HepG2 (cell line): ENCODE measurements at regions not wholly inside any gene's neighbourhood (a gene's known extent, or its start where the extent isn't known, plus 50 kb on each side); places are given as distances from the start of the nearest gene placed in this dataset.

Experiments
- ATAC-seq: fragments of 200-7000 bp; cut with Tn5 transposase; 3 replicates; pipeline ENCODE4 v1.9.1; 2020; ENCODE audit warnings: mild to moderate bottlenecking, moderate library complexity
- BruUV-seq: library from RNA; stranded (reverse); fragments of 400-500 nt; replicated peaks from 2 replicates; lab custom pipeline; 2021; lab: Mats Ljungman, UMichigan
- CTCF ChIA-PET: fragments of 300-600 bp; formaldehyde crosslinking; extraction: SDS; loops from one replicate; lab custom pipeline; 2021; ENCODE audit warnings: low total read pairs, inconsistent platforms, low intra/inter-chr PET ratio; lab: Yijun Ruan, JAX
- POLR2A ChIA-PET: fragments of 350-600 bp; sonication (Branson Sonifier 250); formaldehyde crosslinking; loops from one replicate; lab custom pipeline; 2020; ENCODE audit warnings: antibody characterized with exemption, inconsistent platforms; lab: Yijun Ruan, JAX
- DNase-seq: peaks from one replicate; pipeline ENCODE4 v3.0.0-alpha.2; 2015; ENCODE audit warnings: low spot score
- FAIRE-seq: peaks from 3 replicates; lab custom pipeline; 2011; peaks lifted over from hg19 to GRCh38; lab: Jason Lieb, UNC
- H2AFZ ChIP-seq: one replicate; pipeline ENCODE4 v1.6.1; 2011; ENCODE audit warnings: low read length, inconsistent platforms
- H3K27ac ChIP-seq: fragments of 300-600 bp; 3 replicates; pipeline ENCODE4 v1.8.0; 2011; ENCODE audit warnings: mixed run types, mild to moderate bottlenecking, mixed read lengths, low read length, inconsistent platforms; ENCODE audit not compliant: insufficient read depth; ENCODE audit errors: extremely low read length
- H3K27me3 ChIP-seq, 2 experiments: fragments of 200-600 bp in 1 of 2; 2 replicates in 1 of 2; 3 replicates in 1 of 2; pipeline versions ENCODE4 v1.6.0 to v1.8.0; 2011; ENCODE audit warnings: low read length in 2 of 2, mild to moderate bottlenecking in 2 of 2, moderate library complexity in 2 of 2, inconsistent platforms in 1 of 2; ENCODE audit not compliant: insufficient read depth in 2 of 2, control insufficient read depth in 1 of 2
- H3K36me3 ChIP-seq, 2 experiments: fragments of 200-600 bp in 1 of 2; replicated peaks in 1 of 2; 2 replicates in 1 of 2; 3 replicates in 1 of 2; pipeline versions ENCODE4 v1.5.1 to v1.8.0; 2011; ENCODE audit warnings: low read length in 2 of 2, inconsistent platforms in 1 of 2; ENCODE audit not compliant: insufficient read depth in 2 of 2, control insufficient read depth in 1 of 2
- H3K4me1 ChIP-seq: 2 replicates; pipeline ENCODE4 v1.5.1; 2012; ENCODE audit warnings: low read length, inconsistent platforms; ENCODE audit not compliant: insufficient read depth
- H3K4me2 ChIP-seq: 2 replicates; pipeline ENCODE4 v1.6.0; 2011; ENCODE audit warnings: low read depth, low read length, inconsistent platforms
- H3K4me3 ChIP-seq, 3 experiments: fragments of 200-600 bp in 1 of 3; sonication (generic), shearing (Covaris generic) in 1 of 3; replicated peaks in 1 of 3; 2 replicates each; pipeline ENCODE4 v1.5.1; 2011 to 2016; ENCODE audit warnings: low read length in 3 of 3, inconsistent platforms in 2 of 3, low read depth in 2 of 3, mild to moderate bottlenecking in 2 of 3, control low read depth in 1 of 3, mixed read lengths in 1 of 3; ENCODE audit not compliant: insufficient read depth in 1 of 3
- H3K79me2 ChIP-seq: one replicate; pipeline ENCODE4 v1.6.1; 2011; ENCODE audit warnings: low read length, inconsistent platforms; ENCODE audit not compliant: insufficient read depth
- H3K9ac ChIP-seq: 2 replicates; pipeline ENCODE4 v1.6.0; 2011; ENCODE audit warnings: mild to moderate bottlenecking, low read depth, low read length, inconsistent platforms; ENCODE audit not compliant: insufficient read depth
- H3K9me3 ChIP-seq: 2 replicates; pipeline ENCODE4 v1.5.1; 2012; ENCODE audit warnings: mild to moderate bottlenecking, low read length
- H4K20me1 ChIP-seq: 2 replicates; pipeline ENCODE4 v1.6.0; 2011; ENCODE audit warnings: inconsistent platforms, mild to moderate bottlenecking, low read length, moderate library complexity; ENCODE audit not compliant: insufficient read depth
- EZH2 ChIP-seq: conservative IDR thresholded peaks from 2 replicates; pipeline ENCODE4 v1.6.1; 2012; ENCODE audit warnings: mild to moderate bottlenecking, low read depth, low read length, moderate library complexity
- GLI4 ChIP-seq: sonication (generic); formaldehyde crosslinking; IDR thresholded peaks from 2 replicates; pipeline ENCODE4 v1.5.1; 2020; ENCODE audit warnings: missing genetic modification reagents, mild to moderate bottlenecking, moderate library complexity, borderline replicate concordance
- HDAC1 ChIP-seq: sonication (generic); formaldehyde crosslinking; IDR thresholded peaks from 2 replicates; pipeline ENCODE4 v1.5.1; 2020; ENCODE audit warnings: mild to moderate bottlenecking, missing genetic modification reagents
- RARA ChIP-seq: IDR thresholded peaks from 2 replicates; pipeline ENCODE4 v1.6.1; 2016; ENCODE audit warnings: missing genetic modification reagents, missing compliant biosample characterization
- SIX4 ChIP-seq: sonication (generic); formaldehyde crosslinking; IDR thresholded peaks from 2 replicates; pipeline ENCODE4 v1.4.0; 2020; ENCODE audit warnings: missing genetic modification reagents
- ZNF737 ChIP-seq: sonication (generic); formaldehyde crosslinking; IDR thresholded peaks from 2 replicates; pipeline ENCODE4 v1.5.0; 2020; ENCODE audit warnings: missing genetic modification reagents, mild to moderate bottlenecking, borderline replicate concordance
- ZZZ3 ChIP-seq: sonication (generic); formaldehyde crosslinking; IDR thresholded peaks from 2 replicates; pipeline ENCODE4 v1.4.0; 2020; ENCODE audit warnings: missing genetic modification reagents, mild to moderate bottlenecking, borderline replicate concordance
- WGBS: methylation state at CpG from one replicate; pipeline ENCODE4 v1.1.6; 2017; ENCODE audit warnings: low lambda C conversion rate; 5-methylcytosine and 5-hydroxymethylcytosine counted together
- in situ Hi-C: cut with HindIII; loops from 2 replicates; pipeline ENCODE4 v1.10.0; 2017; ENCODE audit warnings: low pct_unique_long_range_greater_than_20kb; ENCODE audit not compliant: extremely low pct_ligation_motif_present
- intact Hi-C: fragments of 100-400 bp; cut with micrococcal nuclease; formaldehyde crosslinking; loops from one replicate; pipeline ENCODE4 v1.10.0; 2022; ENCODE audit not compliant: unreplicated experiment
- TF ChIP-seq, protein P1 (sequence below): sonication (generic); formaldehyde crosslinking; IDR thresholded peaks from 2 replicates; pipeline ENCODE4 v1.5.0; 2020; ENCODE audit warnings: missing genetic modification reagents
- TF ChIP-seq, protein P2 (sequence below): sonication (generic); formaldehyde crosslinking; IDR thresholded peaks from 2 replicates; pipeline ENCODE4 v1.4.0; 2020; ENCODE audit warnings: missing genetic modification reagents
- TF ChIP-seq, protein P3 (sequence below): sonication (generic); formaldehyde crosslinking; IDR thresholded peaks from 2 replicates; pipeline ENCODE4 v1.4.0; 2020; ENCODE audit warnings: missing genetic modification reagents

DNA sequence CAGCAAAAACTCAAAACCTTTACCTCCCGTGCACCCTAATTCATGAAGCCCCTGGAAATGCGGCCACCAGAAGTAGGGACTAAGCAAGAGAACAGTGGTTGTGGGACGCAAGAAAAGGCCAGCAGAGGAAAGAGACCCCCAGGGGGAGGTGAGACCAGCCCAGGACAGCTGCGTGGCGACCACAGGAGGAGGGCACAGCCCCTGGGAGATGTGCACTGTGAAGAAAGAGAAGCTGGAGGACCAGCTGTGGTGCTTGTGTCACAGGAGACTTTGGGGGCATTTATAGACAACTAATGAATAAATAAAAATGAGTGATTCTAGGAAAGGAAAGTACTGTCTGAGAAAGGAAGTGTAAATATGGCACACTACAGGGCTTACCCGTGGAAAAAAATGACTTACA is 263.8 kb downstream of the EIPR1 start:
- no peaks in the 10 kb centered on the region for H4K20me1 ChIP-seq
- CTCF ChIA-PET: no interaction called here

DNA sequence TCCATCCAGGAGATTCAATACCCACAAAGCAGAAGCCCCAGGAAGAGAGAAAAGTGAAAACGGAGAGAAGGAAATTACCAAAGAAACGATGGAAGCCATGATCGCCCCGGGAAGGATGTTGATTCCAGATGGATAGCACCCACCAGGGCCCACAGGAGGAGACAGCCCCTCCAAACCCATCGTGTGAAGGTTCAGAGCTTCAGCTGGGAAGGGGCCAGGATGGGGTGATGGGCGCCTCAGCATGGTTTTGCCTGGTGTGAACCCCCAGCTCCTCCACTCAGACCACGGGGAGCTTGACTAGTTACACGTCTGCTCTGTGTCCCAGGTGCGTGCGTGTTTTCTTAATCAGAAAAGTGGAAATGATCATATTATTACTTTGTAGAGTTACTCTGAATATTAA is 264.5 kb downstream of the EIPR1 start:
- Histone ChIP-seq H3K4me2 (no peak overlapping the region), H3K27me3 (no peaks in the 10 kb centered on the region), H3K36me3 (no peaks in the 10 kb centered on the region), H3K79me2 (no peaks in the 10 kb centered on the region), H3K4me3 (no peak overlapping the region), H3K4me1 (no peaks in the 10 kb centered on the region), H3K9me3 (no peaks in the 10 kb centered on the region), H3K27ac (no peak overlapping the region), H2AFZ (no peak overlapping the region), H4K20me1 (no peaks in the 10 kb centered on the region), H3K9ac (no peak overlapping the region)
- no TSS peak for BruUV-seq
- in situ Hi-C loops: no loop called here
- no peak for FAIRE-seq
- CTCF ChIA-PET: no interaction called here
- POLR2A ChIA-PET: no interaction called here
- ATAC-seq: no peak
- 57% methylated on average over 10 of the region's 10 CpGs for WGBS
- DNase-seq: no peak
- intact Hi-C loops: no loop called here
- TF ChIP-seq, protein P1, sequence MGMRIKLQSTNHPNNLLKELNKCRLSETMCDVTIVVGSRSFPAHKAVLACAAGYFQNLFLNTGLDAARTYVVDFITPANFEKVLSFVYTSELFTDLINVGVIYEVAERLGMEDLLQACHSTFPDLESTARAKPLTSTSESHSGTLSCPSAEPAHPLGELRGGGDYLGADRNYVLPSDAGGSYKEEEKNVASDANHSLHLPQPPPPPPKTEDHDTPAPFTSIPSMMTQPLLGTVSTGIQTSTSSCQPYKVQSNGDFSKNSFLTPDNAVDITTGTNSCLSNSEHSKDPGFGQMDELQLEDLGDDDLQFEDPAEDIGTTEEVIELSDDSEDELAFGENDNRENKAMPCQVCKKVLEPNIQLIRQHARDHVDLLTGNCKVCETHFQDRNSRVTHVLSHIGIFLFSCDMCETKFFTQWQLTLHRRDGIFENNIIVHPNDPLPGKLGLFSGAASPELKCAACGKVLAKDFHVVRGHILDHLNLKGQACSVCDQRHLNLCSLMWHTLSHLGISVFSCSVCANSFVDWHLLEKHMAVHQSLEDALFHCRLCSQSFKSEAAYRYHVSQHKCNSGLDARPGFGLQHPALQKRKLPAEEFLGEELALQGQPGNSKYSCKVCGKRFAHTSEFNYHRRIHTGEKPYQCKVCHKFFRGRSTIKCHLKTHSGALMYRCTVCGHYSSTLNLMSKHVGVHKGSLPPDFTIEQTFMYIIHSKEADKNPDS (CRISPR knock-in tag): no peak
- TF ChIP-seq, protein P2, sequence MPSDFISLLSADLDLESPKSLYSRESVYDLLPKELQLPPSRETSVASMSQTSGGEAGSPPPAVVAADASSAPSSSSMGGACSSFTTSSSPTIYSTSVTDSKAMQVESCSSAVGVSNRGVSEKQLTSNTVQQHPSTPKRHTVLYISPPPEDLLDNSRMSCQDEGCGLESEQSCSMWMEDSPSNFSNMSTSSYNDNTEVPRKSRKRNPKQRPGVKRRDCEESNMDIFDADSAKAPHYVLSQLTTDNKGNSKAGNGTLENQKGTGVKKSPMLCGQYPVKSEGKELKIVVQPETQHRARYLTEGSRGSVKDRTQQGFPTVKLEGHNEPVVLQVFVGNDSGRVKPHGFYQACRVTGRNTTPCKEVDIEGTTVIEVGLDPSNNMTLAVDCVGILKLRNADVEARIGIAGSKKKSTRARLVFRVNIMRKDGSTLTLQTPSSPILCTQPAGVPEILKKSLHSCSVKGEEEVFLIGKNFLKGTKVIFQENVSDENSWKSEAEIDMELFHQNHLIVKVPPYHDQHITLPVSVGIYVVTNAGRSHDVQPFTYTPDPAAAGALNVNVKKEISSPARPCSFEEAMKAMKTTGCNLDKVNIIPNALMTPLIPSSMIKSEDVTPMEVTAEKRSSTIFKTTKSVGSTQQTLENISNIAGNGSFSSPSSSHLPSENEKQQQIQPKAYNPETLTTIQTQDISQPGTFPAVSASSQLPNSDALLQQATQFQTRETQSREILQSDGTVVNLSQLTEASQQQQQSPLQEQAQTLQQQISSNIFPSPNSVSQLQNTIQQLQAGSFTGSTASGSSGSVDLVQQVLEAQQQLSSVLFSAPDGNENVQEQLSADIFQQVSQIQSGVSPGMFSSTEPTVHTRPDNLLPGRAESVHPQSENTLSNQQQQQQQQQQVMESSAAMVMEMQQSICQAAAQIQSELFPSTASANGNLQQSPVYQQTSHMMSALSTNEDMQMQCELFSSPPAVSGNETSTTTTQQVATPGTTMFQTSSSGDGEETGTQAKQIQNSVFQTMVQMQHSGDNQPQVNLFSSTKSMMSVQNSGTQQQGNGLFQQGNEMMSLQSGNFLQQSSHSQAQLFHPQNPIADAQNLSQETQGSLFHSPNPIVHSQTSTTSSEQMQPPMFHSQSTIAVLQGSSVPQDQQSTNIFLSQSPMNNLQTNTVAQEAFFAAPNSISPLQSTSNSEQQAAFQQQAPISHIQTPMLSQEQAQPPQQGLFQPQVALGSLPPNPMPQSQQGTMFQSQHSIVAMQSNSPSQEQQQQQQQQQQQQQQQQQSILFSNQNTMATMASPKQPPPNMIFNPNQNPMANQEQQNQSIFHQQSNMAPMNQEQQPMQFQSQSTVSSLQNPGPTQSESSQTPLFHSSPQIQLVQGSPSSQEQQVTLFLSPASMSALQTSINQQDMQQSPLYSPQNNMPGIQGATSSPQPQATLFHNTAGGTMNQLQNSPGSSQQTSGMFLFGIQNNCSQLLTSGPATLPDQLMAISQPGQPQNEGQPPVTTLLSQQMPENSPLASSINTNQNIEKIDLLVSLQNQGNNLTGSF (CRISPR knock-in tag): no peak
- TF ChIP-seq EZH2 (no peak), RARA (no peak), HDAC1 (CRISPR knock-in tag) (no peak), ZNF737 (CRISPR knock-in tag) (no peak)

More for the DNA sequence above, 263.8 kb downstream of the EIPR1 start:
- 60% methylated on average over 6 of the region's 6 CpGs for WGBS
- intact Hi-C loops: no loop called here
- Histone ChIP-seq H3K9ac (no peak overlapping the region), H3K27me3 (no peaks in the 10 kb centered on the region), H3K9me3 (no peaks in the 10 kb centered on the region), H3K79me2 (no peaks in the 10 kb centered on the region)
- DNase-seq (no peak), ATAC-seq (no peak)
- no TSS peak for BruUV-seq
- no peak for TF ChIP-seq SIX4 (CRISPR knock-in tag)
- TF ChIP-seq, protein P3, sequence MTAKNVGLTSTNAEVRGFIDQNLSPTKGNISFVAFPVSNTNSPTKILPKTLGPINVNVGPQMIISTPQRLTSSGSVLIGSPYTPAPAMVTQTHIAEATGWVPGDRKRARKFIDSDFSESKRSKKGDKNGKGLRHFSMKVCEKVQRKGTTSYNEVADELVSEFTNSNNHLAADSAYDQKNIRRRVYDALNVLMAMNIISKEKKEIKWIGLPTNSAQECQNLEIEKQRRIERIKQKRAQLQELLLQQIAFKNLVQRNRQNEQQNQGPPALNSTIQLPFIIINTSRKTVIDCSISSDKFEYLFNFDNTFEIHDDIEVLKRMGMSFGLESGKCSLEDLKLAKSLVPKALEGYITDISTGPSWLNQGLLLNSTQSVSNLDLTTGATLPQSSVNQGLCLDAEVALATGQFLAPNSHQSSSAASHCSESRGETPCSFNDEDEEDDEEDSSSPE (CRISPR knock-in tag): no peak
- no peak for TF ChIP-seq ZZZ3 (CRISPR knock-in tag)
- TF ChIP-seq GLI4: no peak
- TF ChIP-seq, all 625 proteins: peak for 0
- H3K27ac ChIP-seq: no peak overlapping the region
- in situ Hi-C loops: no loop called here
- no peaks in the 10 kb centered on the region for H3K36me3 ChIP-seq
- H2AFZ ChIP-seq: no peak overlapping the region
- POLR2A ChIA-PET: no interaction called here
- no peak overlapping the region for H3K4me2 ChIP-seq
- no peaks in the 10 kb centered on the region for H3K4me1 ChIP-seq
- FAIRE-seq: no peak
- H3K4me3 ChIP-seq: no peak overlapping the region
